Right atrium auricular region (tissue), 2 donors: ENCODE measurements at regions not wholly inside any gene's neighbourhood (a gene's known extent, or its start where the extent isn't known, plus 50 kb on each side); places are given as distances from the start of the nearest gene placed in this dataset.

Experiments
- DNase-seq: peaks from one replicate; pipeline ENCODE4 v3.0.0-alpha.2; 2019; ENCODE audit warnings: low spot score
- H3K27ac ChIP-seq, 2 donors: fragments of 200-600 bp; sonication (generic); 1 replicate in 1 of 2; 2 replicates in 1 of 2; pipeline ENCODE4 v1.5.1; 2016 to 2019
- H3K27me3 ChIP-seq, 2 donors: fragments of 200-600 bp; sonication (generic); one replicate each; pipeline versions ENCODE4 v1.5.1 to v1.6.0; 2017 to 2019
- H3K36me3 ChIP-seq: fragments of 200-600 bp; sonication (generic); one replicate; pipeline ENCODE4 v1.5.1; 2016
- H3K4me1 ChIP-seq, 2 donors: fragments of 200-600 bp; sonication (generic); one replicate each; pipeline versions ENCODE4 v1.5.1 to v1.6.0; 2017 to 2019
- H3K4me3 ChIP-seq, 2 donors: fragments of 200-600 bp; sonication (generic); 1 replicate in 1 of 2; 2 replicates in 1 of 2; pipeline ENCODE4 v1.5.1; 2017 to 2019; ENCODE audit warnings: mild to moderate bottlenecking in 1 of 2, moderate library complexity in 1 of 2
- H3K9me3 ChIP-seq, 2 donors: fragments of 200-600 bp; sonication (generic); one replicate each; pipeline ENCODE4 v1.5.1; 2019
- CTCF ChIP-seq, 2 donors: fragments of 200-600 bp; sonication (generic); IDR thresholded peaks; one replicate each; pipeline ENCODE4 v1.5.1; 2019; ENCODE audit warnings: antibody characterized with exemption in 2 of 2

- Histone ChIP-seq H3K4me1 (no peaks in the 10 kb centered on the region), H3K9me3 (no peaks in the 10 kb centered on the region), H3K27ac (no peak overlapping the region), H3K27me3 (no peaks in the 10 kb centered on the region), H3K36me3 (no peaks in the 10 kb centered on the region), H3K4me3 (no peak overlapping the region)
- DNase-seq = no peak
- TF ChIP-seq CTCF (IDR thresholded peaks at IDR 0.05) = no peak
Measured at GRCh38 chr3:190192739-190193138, 72.0 kb upstream of the P3H2 start.

- DNase-seq = no peak
- Histone ChIP-seq H3K4me3 (no peak overlapping the region), H3K4me1 (no peaks in the 10 kb centered on the region), H3K9me3 (no peaks in the 10 kb centered on the region), H3K36me3 (no peaks in the 10 kb centered on the region), H3K27me3 (no peaks in the 10 kb centered on the region), H3K27ac (no peak overlapping the region)
- TF ChIP-seq CTCF (IDR thresholded peaks at IDR 0.05) = no peak
Measured at GRCh38 chr3:190192087-190192486, 71.4 kb upstream of the P3H2 start.

GRCh38 chr3:190188197-190188596 lies 67.5 kb upstream of the P3H2 start:
- H3K27ac ChIP-seq = no peak overlapping the region
- no peak overlapping the region for H3K4me3 ChIP-seq
- DNase-seq = no peak
- no peaks in the 10 kb centered on the region for H3K27me3 ChIP-seq
- H3K4me1 ChIP-seq = no peaks in the 10 kb centered on the region
- no peaks in the 10 kb centered on the region for H3K9me3 ChIP-seq
- H3K36me3 ChIP-seq = no peaks in the 10 kb centered on the region
- no peak for TF ChIP-seq CTCF (IDR thresholded peaks at IDR 0.05)

DNA sequence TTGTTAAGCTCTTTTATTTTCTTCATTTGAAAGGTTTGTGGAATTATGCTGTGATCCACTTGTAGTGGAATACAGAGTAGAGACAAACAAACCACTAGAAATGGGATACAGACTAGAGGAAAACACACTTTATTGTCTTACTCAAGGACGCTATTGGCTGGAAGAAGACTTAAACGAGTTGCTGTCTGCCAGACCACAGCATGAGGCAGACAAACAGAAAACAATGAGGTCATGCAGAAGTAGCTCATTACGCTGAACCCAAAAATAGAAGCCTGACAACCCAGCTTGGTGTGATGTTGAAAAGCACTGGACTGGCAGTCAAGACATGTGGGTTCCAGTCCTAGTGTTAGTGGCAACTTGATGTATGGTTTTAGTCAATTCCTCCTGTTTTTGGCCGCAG lies 62.4 kb upstream of the P3H2 start:
- TF ChIP-seq CTCF (IDR thresholded peaks at IDR 0.05) = no peak
- Histone ChIP-seq H3K27ac (no peak overlapping the region), H3K4me1 (no peaks in the 10 kb centered on the region), H3K36me3 (no peaks in the 10 kb centered on the region), H3K4me3 (no peak overlapping the region), H3K27me3 (no peaks in the 10 kb centered on the region), H3K9me3 (no peaks in the 10 kb centered on the region)
- no peak for DNase-seq

DNA sequence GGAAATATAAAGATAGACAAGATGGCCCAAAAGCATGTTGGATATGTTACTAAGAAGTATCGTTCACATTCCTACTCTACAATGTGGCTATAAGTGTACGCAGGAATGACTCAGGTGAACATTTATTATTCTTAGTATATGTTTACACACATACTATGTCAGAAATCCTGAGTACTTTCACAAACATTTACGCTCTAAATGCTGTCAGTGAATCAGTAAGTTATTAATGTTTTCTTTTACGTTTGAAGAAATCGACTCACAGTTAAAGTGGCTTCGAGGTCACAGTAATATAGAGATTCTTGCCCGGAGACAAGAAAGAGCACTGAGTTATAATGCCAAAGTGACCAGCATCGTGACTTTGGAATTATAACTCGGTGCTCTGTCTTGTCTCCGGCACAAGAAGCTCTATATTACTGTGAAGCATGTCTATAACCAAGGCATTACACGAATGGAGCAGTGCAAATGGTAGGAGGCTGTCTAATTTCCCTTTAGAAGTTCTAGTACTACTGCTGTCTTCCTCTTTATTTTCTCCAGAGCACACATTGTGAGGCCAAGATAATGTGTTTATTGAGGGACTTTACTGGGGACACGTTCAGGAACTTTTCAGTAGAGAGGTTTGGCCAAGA lies 61.8 kb upstream of the P3H2 start:
- H3K36me3 ChIP-seq = no peaks in the 10 kb centered on the region
- no peaks in the 10 kb centered on the region for H3K4me1 ChIP-seq
- no peak overlapping the region for H3K27ac ChIP-seq
- no peak for DNase-seq
- no peaks in the 10 kb centered on the region for H3K27me3 ChIP-seq
- no peak overlapping the region for H3K4me3 ChIP-seq
- H3K9me3 ChIP-seq = no peaks in the 10 kb centered on the region
- TF ChIP-seq CTCF (IDR thresholded peaks at IDR 0.05) = no peak

GRCh38 chr3:190180268-190180667 lies 59.6 kb upstream of the P3H2 start:
- Histone ChIP-seq H3K27ac (no peak overlapping the region), H3K36me3 (no peaks in the 10 kb centered on the region), H3K9me3 (no peaks in the 10 kb centered on the region), H3K4me1 (no peaks in the 10 kb centered on the region), H3K27me3 (no peaks in the 10 kb centered on the region), H3K4me3 (no peak overlapping the region)
- DNase-seq = no peak
- TF ChIP-seq CTCF (IDR thresholded peaks at IDR 0.05) = no peak
